Breast epithelium (tissue), 3 donors: ENCODE measurements at regions not wholly inside any gene's neighbourhood (a gene's known extent, or its start where the extent isn't known, plus 50 kb on each side); places are given as distances from the start of the nearest gene placed in this dataset.

Source experiments
- CTCF ChIP-seq, 3 donors: fragments of 450-650 bp; IDR thresholded peaks; one replicate each; pipeline ENCODE4 v1.5.1; 2016 to 2017; ENCODE audit warnings: antibody characterized with exemption in 3 of 3, mild to moderate bottlenecking in 3 of 3, moderate library complexity in 3 of 3
- POLR2A ChIP-seq: fragments of 450-650 bp; IDR thresholded peaks from one replicate; pipeline ENCODE4 v1.6.1; 2016; ENCODE audit warnings: antibody characterized with exemption, mild to moderate bottlenecking, moderate library complexity
- POLR2AphosphoS5 ChIP-seq, 3 donors: sonication (generic); formaldehyde crosslinking; IDR thresholded peaks; one replicate each; pipeline ENCODE4 v1.6.1; 2017; ENCODE audit warnings: antibody characterized with exemption in 3 of 3

- TF ChIP-seq CTCF (IDR thresholded peaks at IDR 0.05) (no peak), POLR2A (no peak), POLR2AphosphoS5 (IDR thresholded peaks at IDR 0.05) (no peak)
These were observed 65.3 kb upstream of the CHMP2B start for GRCh38 chr3:87161851-87162250.
